ENCODE measurements at regions not wholly inside any gene's neighbourhood (a gene's known extent, or its start where the extent isn't known, plus 50 kb on each side); places are given as distances from the start of the nearest gene placed in this dataset.

GRCh38 chr11:130612291-130612851 lies 163.9 kb downstream of the ADAMTS15 start:
- TF ChIP-seq CTCF (IDR thresholded peaks at IDR 0.05; ENCODE audit: low read depth, low read length, missing input control) (no peak), RAD21 (IDR thresholded peaks at IDR 0.05) (no peak)
